Right renal cortex interstitium (tissue), 3 donors: ENCODE measurements at regions not wholly inside any gene's neighbourhood (a gene's known extent, or its start where the extent isn't known, plus 50 kb on each side); places are given as distances from the start of the nearest gene placed in this dataset.

ENCODE experiments used
- DNase-seq, 3 donors: peaks; one replicate each; pipeline ENCODE4 v3.0.0-alpha.2; 2013; ENCODE audit warnings: low read depth in 3 of 3, low spot score in 2 of 3

DNA sequence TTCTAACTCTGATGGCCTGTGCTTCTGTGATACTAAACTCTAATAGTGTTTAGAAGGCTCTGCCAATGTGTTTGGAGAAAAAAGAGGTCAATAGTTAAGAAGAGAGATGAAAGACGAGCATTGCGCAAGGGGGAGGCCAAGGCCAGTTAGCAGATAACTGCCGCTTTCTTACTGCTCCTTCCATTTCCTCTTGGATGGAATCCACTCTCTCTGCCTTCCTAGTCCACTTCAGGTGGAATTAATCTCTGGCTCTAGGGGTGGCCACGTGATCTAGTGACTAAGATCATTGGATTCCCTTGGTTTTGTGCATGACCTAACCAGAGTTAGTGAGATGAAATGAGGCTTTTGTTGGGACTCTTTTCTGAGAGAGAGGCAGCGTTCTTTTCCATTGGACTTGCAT lies 148.3 kb downstream of the ACTL8 start:
- DNase-seq: no peak

DNA sequence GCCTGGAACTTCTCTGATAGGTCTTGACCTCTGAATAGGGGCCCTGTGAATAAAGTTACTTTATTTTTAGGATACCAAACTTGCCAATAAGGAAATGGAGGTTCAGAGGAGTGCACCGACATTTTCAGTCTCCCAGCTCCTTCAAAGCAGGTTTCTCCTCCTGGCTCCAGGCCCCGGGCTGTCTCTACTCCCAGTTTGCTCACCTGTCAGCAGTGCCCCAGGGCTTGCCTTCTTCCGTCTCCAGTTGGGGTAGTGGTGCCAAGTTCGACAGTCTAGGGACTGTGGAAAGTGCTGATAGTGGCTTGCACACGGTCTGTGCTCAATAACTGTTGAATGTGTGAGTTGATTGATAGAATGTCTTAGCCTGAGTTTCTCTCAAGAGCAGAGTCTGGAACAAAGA lies 149.2 kb downstream of the ACTL8 start:
- no peak for DNase-seq

DNA sequence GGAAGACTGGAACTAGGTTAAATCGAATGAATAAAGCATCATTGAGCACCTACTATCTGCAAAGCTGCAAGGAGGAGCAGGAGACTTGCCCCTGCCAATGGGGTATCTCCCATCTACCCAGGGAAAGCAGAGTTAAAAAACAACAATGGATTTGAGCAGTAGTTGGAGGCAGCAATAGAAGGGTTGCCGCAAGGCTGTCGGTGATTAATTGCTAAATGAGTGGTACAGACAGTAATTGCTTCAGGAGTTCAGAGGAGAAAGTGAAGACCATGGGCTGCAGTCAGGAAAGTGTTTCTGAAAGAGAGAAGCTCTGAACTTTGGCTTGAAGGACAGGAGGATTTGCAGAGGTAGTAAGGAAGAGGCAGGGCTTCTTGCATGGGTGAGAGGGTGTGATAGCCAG lies 152.9 kb downstream of the ACTL8 start:
- DNase-seq: no peak

DNA sequence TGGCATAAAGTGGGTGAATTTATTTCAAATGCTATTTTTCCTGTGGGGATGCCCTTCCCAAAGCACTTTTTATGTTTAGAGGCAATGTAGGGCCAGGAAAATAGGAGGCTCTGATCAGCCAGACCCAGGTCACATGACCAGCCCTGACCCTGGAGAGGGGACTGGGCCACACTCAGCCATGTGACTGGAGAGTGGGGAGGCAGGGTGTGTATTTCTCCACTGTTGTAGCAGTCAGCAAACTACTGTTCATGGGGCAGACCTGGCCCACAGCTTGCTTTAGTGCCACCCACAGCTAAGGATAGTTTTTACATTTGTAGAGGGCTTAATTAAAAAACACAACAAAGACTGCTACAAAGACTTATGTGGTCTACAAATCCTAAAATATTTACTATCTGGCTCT lies 153.8 kb downstream of the ACTL8 start:
- no peak for DNase-seq

DNA sequence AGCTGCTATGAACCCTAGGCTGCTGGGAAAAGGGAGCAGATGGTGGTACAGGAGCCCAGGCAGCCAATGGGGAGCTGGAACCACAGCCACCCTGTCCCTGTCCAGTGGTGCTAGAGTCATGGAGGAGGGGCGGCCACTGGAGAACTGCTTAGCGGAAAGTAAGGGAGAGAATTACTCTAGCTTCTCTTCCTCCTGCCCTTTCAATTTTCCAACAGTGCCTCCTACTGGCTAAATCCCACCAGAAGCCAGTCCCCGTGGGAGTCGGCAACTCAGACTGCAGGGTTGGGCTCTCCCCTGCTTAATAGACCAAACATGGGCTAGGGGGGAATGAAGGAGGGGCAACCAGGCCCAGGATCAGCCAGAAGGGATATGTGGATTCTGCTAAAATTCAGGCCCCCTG lies 154.5 kb downstream of the ACTL8 start:
- no peak for DNase-seq

DNA sequence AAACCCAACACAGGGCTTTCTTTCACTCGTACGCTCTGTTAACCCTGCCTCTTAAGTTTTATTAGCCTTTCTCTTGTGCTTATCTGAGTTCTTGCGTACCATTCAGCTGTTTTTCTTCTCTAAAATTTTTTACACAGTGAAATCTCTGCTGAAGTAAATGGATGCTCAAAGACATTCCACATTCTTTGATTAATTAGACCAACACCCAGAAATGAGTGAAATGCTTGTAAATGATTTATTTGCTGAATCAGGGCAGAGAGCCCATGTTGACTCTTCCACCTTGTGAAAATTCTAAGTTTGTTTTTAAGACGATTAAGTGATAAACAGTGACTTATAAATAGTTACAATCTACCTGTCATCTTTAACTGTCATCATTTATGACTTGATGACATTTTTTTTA lies 156.7 kb downstream of the ACTL8 start:
- no peak for DNase-seq

DNA sequence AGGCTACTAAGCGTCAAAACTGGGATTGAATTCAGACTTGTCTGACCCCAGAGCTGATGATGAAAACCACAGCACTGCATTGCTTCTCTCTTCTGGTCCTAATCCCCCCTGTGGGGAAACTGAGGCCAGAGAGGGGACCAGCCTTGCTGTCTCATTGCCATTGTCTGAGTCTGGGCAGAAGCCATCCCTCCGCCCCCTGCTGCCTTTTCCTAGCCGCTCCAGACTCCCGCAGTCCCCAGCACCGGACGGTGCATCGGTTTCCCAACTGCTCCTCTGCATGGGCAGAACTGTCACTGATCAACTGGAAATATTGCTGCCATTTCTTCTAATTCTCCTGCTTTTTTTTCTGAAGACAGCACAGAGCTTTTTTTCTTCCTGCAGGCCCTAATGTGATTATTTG lies 157.4 kb downstream of the ACTL8 start:
- DNase-seq: no peak

DNA sequence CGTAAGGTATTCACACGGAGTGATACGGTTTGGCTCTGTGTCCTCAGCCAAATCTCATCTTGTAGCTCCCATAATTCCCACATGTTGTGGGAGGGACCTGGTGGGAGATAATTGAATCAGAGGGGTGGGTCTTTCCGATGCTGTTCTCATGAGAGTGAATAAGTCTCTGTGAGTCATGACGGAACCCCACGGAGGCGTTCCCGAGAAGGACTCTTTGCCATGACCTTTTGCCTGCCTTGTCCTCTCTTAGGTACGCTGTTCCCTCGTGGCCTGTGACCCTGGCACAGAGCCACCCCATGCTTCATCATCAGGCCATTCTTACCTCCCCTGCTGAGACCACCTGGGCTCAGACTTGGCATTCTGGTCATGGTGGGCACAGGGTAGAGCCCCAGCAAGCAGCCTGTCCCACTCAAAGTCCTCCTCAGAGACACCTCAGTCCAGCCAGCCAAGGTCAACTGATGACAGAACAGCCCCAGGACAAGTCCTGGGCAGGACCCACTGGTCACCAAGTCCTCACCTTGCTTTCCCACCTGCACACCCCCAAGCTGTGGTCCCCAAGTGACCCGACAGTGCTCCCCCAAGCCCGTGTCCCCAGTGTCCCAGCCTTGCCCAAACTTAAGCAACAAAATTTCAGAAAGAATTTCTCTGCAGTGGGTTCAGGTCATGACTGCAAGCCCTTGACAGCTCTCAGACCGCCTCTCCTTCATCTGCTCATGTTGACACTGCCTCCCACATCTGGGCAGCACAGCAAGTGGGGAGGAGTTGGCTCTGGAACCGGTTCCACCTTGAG lies 158.4 kb downstream of the ACTL8 start:
- DNase-seq: no peak

DNA sequence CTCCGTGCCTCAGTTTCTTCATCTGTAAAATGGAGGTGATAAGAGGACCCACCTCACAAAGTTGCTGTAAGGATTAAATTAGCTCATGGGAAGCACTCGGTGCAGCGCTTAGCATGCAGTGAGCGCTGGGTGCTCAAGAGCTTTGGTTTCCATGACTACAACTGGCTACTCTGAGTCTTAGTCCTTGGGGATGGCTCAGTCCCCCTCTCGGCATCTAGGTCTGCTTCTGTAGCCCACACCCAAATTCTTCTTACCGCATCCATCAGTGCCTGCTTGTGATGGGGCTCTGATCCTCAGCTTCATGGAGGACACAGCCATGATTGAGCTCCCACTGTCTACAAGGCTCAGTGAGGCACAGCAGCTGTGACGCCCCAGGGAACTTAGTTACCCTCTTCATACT lies 159.0 kb downstream of the ACTL8 start:
- DNase-seq: no peak

DNA sequence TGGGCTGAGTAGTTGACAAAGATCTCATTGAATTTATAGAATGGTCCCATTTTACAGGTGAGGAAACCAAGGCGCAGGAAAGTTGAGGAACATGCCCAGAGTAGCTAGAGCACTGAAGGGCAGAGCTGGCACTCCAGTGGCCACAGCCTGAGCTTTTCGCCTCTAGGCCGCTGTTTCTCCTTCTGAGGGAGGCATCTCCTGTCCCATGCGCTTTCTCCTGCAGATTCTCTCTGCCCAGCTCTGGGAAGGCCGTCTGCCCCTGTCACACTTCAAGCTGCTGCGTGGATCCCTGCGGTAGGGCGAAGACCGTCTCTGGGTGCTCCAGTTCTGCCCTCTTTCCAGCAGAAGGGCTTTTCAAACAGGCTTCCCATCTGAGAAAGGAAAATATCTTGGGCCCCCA lies 159.9 kb downstream of the ACTL8 start:
- no peak for DNase-seq

DNA sequence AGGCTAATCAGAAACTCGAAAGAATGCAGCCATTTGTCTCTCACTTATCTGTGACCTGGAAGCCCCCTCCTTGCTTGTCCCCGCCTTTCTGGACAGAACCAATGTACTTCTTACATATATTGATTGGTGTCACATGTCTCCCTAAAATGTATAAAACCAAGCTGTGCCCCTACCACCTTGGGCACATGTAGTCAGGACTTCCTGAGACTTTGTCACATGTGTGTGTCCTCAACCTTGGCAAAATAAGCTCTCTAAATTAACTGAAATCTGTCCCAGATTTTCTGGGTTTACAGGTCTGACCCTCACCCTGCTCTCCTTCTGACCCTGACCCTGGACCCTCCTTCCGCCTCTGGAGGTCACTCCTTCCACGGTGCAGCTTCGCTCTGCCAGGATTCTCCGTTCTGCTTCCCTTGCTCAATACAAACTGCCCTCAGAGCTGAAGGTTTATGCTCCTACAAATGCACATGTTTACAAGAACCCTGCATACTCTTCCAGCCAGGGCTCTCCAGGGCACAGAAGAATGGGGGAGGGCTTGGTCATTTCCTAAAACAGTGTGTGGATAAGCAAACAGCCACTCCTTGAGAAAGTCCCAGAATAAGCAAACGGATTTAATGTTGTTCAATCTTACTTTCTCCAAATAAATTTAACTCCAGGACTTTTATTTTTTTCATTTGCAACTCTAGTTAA lies 160.5 kb downstream of the ACTL8 start:
- no peak for DNase-seq

DNA sequence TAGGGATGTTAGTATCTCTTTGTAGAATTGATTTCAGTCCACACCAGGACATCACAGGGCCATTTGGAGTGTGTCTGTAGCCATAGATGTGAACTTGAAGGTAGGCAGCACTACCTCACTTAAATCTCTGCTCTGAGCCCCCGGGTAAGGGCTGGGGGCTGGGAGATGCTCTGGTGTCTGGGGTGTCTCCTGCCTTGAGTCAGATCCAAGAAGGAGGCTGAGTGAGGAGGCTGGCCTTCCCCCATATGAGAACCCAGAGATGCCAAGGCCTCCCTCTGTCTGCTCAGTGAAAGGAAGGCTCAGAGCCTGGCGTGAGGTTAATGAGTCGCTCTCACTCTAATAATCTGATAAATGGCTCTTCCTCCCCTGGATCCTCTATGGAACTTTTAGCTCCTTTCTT lies 161.6 kb downstream of the ACTL8 start:
- DNase-seq: no peak

DNA sequence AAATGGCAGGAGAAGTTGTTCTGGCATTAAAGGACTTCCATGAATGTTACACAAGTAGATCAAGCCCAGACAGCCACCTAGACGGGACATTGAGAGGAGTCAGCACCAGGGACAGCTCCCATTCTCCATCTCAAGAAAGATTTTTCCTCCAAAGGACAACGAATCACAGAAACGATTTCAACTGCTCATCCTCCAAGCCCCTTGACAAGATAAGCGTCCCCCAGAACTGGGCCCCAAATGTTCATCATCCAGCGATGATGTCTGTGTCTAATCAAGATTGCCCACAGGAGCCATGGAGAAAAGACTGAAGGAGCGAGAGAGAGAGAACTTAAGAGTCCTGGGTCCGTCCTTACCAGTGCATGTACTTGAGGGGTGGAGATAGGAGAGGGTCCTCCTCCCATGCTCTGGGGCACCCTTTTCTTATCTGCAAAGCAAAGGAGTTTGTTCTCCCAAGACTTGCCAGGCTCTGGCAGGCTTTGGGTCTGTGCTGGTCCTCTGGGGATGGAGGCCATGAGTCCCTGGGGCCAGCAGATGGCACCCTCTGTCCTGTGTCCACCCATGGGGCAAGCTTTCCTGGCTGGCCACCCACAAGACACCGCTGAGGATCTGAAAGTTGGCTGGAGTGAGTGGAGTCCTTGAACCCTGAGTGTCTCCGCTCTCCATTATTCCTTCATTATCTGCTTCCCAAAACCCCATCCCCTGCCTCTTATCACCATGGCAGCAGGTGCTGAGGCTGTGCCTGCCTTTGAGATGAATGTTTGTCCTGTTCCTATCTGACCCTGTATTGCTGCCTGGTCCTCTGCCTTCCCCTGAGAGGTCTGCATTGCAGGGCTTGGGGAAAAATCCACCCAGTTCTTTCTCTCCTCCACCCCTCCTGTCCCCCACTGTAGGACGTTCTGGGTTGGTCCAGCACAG lies 164.6 kb downstream of the ACTL8 start:
- peak; percentile 54 to 65 (median 55) for DNase-seq

DNA sequence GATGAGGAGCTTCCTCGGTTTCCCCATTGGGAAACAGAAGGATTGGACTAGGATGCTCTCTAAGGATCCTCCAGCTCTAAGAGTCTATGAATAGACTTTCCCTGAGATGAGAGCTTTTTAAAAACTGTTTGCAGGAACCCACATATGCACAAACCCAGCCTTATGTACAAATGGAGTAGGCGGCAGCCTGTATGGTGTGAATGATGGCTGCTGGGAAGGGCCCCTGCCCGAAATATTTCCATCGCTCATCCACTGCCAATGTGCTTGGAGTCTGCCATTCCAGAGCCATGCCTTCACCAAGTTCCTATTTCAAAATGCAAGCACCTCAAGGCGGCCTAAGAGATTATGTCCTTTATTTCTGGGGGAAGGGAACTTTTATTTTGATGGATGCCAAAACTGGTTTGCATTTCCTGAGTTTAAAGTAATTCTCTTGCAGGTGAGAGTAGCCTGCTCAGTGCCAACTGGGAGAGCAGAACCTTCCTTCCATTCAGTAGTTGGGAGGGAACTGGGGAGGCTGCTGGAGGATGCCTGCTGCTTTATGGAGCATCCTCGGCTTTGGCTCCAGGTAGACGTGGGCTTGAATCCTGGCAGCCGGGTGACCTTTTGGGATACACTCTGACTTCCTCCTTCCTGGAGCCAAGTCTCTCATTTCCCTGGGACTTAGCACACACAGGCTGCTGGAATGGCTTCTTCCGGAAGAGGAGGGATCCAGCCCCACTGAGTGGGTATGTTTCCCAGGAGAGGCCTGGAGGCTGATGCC lies 165.9 kb downstream of the ACTL8 start:
- DNase-seq: no peak

DNA sequence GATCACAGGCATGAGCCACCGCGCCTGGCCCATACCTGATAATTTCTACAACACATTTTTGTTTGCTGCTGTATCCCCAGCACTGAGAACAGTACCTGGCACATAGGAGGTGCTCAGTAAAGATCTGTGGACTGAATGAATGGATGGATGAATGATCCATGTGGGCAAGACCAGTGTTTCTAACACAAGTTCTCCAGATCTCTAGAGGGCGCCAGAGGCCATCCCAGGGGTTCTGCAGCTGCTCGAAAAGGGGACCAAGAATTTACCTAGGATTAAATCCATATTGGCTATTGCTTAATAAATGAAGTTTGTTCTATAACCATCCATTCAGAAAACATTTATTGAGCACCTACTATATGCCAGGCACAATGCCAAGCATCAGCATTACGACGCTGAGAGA lies 167.7 kb downstream of the ACTL8 start:
- no peak for DNase-seq

DNA sequence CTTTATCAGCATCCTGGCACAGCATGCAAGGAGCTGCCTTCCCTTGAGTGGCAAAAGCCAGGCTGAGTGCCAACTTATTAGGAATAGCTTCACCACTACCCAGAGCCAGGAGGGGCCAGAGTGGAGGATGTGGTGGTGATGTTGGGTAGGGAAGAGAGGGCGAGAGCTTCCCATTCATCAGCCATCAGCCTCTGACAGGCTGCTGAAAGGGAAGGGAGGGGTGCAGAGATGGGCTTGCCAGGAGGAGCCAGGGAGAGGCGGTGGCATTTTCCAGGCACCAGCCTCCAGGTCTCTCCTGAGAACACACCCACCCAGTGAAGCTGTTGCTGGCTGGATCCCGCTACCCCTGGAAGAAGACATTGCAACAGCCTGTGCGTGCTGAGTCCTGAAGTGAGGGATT lies 168.5 kb downstream of the ACTL8 start:
- no peak for DNase-seq

DNA sequence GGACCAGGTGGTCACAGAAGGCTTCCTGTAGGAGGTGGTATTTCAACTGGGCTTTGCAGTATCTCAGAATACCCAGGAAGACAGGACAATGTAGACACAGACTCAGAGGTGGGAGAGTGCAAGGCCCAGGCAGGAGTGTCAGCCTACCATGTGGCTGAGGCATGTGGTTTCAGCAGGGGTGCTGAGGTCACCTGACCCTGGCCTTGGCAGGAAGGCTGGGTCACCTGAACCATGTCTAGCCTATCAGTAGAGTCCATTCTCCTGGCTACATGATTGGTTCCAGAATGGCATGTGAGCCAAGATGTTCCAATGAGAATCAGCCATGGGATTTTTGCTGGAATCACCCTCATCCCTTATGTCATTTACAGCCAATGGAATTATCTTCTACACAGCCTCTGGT lies 169.4 kb downstream of the ACTL8 start:
- DNase-seq: no peak

DNA sequence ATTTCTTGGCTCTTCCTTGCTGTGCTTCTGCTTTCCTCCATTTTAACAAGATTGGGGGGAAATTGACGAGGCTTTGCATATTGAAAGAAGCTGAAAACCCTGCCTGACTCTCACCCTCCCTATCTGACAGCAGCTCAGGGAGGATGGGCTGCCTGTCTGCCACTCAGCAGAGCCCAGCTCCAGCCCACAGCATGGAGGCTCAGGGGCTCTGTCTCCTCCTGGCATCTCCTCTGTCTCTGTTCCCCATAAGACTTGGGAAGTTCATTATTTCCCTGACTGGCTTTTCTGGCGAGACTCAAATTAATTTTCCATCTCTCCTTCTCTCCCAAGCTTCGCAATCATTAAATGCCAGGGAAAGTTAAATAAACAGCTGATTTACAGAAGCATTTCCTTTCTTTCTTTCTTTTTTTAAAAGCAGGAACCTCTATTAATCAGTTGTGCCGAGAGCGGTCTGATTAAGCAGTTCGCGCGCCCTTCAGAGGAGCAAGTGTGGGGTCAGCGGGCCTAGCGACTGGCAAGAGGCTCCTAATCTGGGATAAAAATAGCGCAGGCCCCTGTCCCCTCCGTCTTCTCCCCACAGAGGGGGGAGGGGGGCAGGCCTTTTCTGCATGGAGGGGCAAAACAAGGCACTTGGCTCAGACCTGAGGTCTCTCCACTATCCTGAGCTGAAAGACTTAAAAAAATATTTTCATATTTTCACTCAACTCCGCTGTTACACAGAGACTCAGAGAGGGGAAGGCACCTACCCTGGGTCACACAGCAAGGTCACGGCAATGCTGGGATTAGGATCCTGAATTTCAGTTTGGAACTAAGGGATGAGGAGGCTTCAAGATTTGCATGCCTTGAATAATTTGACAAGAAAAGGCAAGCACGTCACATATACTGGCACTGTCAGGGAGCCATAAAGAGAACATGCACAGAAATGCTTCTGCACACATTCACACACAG lies 170.4 kb downstream of the ACTL8 start:
- no peak for DNase-seq

DNA sequence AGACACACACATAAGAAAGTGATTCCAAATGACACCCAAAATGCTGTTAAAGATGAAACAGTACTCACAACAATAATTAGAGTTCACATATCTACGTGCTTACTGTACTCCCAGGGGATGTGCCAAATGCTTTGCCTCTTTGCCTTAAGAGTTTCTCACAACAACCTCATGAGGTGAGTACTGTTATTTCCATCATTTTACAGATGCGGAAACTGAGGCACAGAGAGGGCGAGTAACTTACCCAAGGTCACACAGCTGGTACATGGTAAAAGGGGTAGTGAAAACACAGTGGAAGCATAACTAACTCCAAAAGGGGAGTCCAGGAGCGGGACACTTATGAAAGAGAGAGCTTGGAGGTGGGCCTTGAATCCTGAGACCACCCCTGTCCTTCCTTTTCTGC lies 171.8 kb downstream of the ACTL8 start:
- no peak for DNase-seq

DNA sequence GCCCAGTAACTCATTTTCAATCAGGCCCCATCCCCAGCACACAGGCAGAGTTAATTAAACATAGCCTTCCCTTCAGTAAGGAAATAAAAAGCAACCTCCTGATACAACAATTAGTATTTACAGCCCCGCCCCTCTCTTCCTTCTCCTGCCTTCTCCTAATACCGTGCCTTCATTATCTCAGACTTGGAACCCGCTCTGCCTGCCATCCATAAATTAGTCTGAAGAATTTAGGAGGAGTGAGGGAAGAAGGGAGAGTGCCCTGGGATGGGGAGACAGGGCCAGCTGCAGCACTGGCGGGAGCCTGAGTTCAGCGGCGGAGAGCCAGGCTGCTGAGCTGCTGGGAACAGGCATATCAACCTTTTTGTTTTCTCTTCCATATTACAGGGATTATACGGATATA lies 172.8 kb downstream of the ACTL8 start:
- no peak for DNase-seq
